GM12872 (cell line): ENCODE measurements at regions not wholly inside any gene's neighbourhood (a gene's known extent, or its start where the extent isn't known, plus 50 kb on each side); places are given as distances from the start of the nearest gene placed in this dataset.

Source experiments
- TF ChIP-seq, protein P1 (sequence below): IDR thresholded peaks from 3 replicates; pipeline ENCODE4 v1.5.1; 2011; ENCODE audit warnings: low read depth, mild to moderate bottlenecking, low read length, moderate library complexity; ENCODE audit not compliant: insufficient read depth

DNA sequence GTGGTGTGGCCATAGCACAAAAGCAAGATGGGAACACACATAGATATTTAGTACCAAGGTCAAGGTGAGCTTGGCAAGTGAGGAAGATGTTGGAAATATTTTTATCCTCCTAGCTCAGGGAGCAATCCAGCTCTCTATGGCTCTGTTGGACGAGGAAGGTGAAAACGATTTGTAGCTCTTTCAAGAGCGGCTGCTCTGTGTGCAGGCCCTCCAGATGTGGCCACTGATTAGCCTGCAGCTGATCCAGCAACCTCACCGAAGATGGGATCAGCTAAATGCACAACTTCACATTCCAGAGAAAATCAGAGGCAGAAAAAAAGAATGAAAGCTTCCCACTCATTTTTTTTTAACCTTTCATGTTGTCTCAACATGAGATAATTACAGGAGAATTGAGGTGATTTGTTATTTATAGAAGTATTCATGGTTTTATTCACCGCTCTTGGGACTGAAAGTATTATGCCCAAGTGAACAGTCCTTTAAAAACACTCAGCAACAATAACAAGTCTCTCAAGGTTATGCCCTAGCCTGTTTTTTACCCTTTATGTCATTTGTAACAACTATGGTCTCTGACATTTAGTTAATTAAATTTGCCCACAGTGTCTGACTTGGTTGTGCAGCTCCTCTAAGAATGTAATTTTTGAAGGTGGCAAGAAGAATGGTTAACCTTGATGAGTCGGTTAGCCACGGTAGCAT is 213.6 kb upstream of the ADARB2 start:
- TF ChIP-seq, protein P1, sequence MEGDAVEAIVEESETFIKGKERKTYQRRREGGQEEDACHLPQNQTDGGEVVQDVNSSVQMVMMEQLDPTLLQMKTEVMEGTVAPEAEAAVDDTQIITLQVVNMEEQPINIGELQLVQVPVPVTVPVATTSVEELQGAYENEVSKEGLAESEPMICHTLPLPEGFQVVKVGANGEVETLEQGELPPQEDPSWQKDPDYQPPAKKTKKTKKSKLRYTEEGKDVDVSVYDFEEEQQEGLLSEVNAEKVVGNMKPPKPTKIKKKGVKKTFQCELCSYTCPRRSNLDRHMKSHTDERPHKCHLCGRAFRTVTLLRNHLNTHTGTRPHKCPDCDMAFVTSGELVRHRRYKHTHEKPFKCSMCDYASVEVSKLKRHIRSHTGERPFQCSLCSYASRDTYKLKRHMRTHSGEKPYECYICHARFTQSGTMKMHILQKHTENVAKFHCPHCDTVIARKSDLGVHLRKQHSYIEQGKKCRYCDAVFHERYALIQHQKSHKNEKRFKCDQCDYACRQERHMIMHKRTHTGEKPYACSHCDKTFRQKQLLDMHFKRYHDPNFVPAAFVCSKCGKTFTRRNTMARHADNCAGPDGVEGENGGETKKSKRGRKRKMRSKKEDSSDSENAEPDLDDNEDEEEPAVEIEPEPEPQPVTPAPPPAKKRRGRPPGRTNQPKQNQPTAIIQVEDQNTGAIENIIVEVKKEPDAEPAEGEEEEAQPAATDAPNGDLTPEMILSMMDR = no peak

DNA sequence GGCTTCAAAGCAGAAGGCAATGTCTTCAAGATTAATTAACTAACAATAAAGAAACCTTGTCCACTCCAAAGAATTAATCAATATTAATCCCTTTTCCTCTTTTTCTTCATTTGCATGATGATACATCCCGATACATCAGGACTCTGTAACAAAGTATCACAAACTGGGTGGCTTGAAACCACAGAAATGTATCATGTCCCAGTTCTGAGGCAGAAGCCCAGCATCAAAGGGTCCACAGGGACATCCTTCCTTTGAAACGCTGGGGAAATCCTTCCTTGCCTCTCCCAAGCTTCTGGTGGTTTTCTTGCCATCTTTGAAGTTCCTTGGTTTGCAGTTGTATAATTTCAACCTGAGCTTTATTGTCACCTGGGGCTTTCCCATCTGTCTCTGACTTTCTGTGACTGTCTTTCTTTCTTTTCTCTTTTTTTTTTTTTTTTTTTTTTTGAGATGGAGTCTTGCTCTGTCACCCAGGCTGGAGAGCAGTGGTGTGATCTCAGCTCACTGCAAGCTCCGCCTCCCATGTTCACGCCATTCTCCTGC is 210.2 kb upstream of the ADARB2 start:
- TF ChIP-seq, protein P1 = no peak

DNA sequence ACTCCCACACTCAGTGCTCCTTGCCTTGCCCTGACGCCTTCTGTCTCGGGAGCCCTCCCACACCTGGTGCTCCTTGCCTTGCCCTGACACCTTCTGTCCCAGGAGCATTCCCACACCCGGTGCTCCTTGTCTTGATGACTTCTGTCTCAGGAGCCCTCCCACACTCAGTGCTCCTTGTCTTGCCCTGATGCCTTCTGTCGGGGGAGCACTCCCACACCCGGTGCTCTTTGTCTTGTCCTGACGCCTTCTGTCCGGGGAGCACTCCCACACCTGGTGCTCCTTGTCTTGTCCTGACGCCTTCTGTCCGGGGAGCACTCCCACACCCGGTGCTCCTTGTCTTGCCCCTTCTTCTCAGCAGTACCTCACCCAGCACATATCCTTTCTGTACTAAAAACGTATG is 207.2 kb upstream of the ADARB2 start:
- TF ChIP-seq, protein P1 = no peak

DNA sequence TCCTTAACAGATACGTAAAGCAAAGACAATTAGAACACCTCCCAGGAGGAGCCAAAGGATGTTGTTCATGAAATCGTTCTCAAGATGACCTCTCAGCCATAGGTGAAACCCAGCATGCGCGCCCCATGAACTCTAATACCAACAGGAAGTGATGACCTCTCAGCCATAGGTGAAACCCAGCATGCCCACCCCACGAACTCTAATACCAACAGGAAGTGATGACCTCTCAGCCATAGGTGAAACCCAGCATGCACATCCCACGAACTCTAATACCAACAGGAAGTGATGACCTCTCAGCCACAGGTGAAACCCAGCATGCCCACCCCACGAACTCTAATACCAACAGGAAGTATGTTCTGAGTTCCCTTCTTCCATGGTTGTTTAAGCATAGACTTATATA is 205.2 kb upstream of the ADARB2 start:
- TF ChIP-seq, protein P1 = no peak

DNA sequence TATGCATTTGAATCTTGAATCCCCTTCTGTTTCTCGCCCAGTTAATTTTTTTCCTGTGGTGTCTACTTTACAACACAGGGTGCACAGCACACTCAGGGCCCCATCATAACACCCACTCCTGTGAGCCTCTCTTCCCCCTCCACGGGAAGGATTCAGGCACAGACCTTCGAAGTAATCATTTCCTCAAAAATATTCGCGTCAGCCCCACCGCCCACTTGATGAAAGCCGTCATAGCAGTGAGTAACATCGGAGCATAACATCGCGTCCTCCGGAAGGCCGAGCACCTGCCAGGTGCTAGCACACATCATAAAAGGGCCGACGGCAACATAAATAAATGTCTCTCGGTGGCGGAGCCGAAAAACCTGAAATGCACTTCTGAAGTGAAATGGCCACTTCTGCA is 201.7 kb upstream of the ADARB2 start:
- TF ChIP-seq, protein P1 = no peak

DNA sequence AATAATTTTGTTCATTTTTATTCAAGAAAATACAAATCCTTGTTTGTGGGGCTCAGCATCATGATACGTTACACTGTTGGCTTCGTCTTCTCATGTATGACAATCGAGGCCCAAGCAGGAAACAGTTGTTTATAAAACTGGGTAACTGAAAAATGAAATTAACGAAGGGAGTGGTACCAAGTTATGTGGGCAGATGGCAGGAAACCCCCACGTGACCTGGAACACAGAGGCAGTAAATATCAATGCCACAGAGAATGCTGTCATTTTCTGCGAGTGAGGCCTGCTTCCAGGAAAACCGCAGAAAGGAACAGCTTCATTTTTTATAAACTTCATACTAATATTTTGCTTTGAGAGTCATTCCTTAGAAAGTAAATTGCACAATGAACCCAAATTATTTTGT is 201.0 kb upstream of the ADARB2 start:
- TF ChIP-seq, protein P1 = no peak

DNA sequence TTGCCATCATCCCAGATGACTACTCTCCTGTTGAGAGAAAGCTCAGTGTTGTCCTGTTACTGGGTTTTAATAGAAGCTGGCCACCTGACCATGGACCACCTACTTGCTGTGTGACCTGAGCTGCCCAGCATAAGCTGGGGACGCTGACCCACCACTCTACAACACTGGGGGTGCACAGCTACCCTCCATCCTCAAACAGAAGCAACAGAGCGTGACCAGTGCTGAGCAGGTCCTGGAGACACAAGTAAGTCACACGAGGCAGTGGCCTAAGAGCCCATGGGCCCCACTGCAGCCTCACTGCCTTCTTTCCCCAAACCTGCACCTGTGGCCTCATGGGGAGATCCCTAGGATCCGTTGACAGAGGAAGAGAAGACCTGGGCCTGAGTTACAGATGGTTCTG is 198.6 kb upstream of the ADARB2 start:
- TF ChIP-seq, protein P1 = no peak

DNA sequence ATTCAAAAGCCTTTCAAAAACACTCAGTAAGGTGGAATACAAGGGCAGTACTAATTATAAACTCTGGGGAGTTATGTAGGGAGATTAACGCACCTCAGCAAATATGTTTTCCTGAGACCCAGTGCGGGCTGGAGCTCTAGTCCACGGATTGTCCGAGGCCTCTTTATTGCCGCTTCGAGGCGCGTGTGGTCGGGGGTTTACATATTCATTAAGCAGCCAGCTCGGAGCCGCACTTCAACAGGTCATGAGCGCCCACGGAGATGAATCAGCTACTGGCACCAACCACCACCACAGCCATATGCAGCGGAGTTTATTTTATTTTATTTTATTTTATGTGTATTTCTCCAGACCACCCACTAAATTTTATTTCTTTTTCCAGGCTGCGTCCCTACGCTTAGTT is 195.9 kb upstream of the ADARB2 start:
- TF ChIP-seq, protein P1 = no peak
